Activated CD4-positive, alpha-beta T cell treated with anti-CD3 and anti-CD28 coated beads, Interleukin-2, amount 50 U/mL, for 16 hours (primary cell): ENCODE measurements at regions not wholly inside any gene's neighbourhood (a gene's known extent, or its start where the extent isn't known, plus 50 kb on each side); places are given as distances from the start of the nearest gene placed in this dataset.
"Not testable (repeated sequence)": the region's sequence is repeated elsewhere in the genome, so short reads cannot be mapped to it uniquely, and the experiment has no call there.

Experiments used
- DNase-seq: peaks from one replicate; pipeline ENCODE4 v3.0.0-alpha.2; 2020

- DNase-seq: no peak
Measured at GRCh38 chrX:21126661-21127060, 247.6 kb upstream of the CNKSR2 start.

- DNase-seq: no peak
Measured at GRCh38 chrX:21131346-21131745, 242.9 kb upstream of the CNKSR2 start.

GRCh38 chrX:21131786-21132185 lies 242.4 kb upstream of the CNKSR2 start:
- no peak for DNase-seq

- DNase-seq: no peak
Measured at GRCh38 chrX:21132686-21133393, 241.4 kb upstream of the CNKSR2 start.

GRCh38 chrX:21150208-21150607 lies 224.0 kb upstream of the CNKSR2 start:
- no peak for DNase-seq

- DNase-seq: no peak
Measured at GRCh38 chrX:21151051-21151450, 223.2 kb upstream of the CNKSR2 start.

GRCh38 chrX:21153033-21153432 lies 221.2 kb upstream of the CNKSR2 start:
- DNase-seq: no peak

- no peak for DNase-seq
Measured at GRCh38 chrX:21153503-21153902, 220.7 kb upstream of the CNKSR2 start.

GRCh38 chrX:21155916-21156315 lies 218.3 kb upstream of the CNKSR2 start:
- DNase-seq: no peak

- no peak for DNase-seq
Measured at GRCh38 chrX:21156632-21157031, 217.6 kb upstream of the CNKSR2 start.

- DNase-seq: no peak
Measured at GRCh38 chrX:21158678-21159077, 215.5 kb upstream of the CNKSR2 start.

- no peak for DNase-seq
Measured at GRCh38 chrX:21166272-21166982, 207.8 kb upstream of the CNKSR2 start.

- DNase-seq: no peak
Measured at GRCh38 chrX:21167011-21167410, 207.2 kb upstream of the CNKSR2 start.

GRCh38 chrX:21167494-21167893 lies 206.7 kb upstream of the CNKSR2 start:
- DNase-seq: no peak

- DNase-seq: no peak
Measured at GRCh38 chrX:21168401-21169160, 205.6 kb upstream of the CNKSR2 start.

GRCh38 chrX:21171181-21171580 lies 203.0 kb upstream of the CNKSR2 start:
- DNase-seq: no peak

- DNase-seq: no peak
Measured at GRCh38 chrX:21174439-21174838, 199.8 kb upstream of the CNKSR2 start.

GRCh38 chrX:21176921-21177571 lies 197.2 kb upstream of the CNKSR2 start:
- no peak for DNase-seq

GRCh38 chrX:21181232-21181853 lies 192.9 kb upstream of the CNKSR2 start:
- DNase-seq: no peak

GRCh38 chrX:21193196-21193595 lies 181.0 kb upstream of the CNKSR2 start:
- no peak for DNase-seq

GRCh38 chrX:21194526-21194925 lies 179.7 kb upstream of the CNKSR2 start:
- no peak for DNase-seq

- no peak for DNase-seq
Measured at GRCh38 chrX:21207080-21207479, 167.1 kb upstream of the CNKSR2 start.

GRCh38 chrX:21219208-21219607 lies 155.0 kb upstream of the CNKSR2 start:
- DNase-seq: not testable (repeated sequence)
